CD4-positive, alpha-beta T cell treated with Interleukin-17A for 4 hours (primary cell): ENCODE measurements at regions not wholly inside any gene's neighbourhood (a gene's known extent, or its start where the extent isn't known, plus 50 kb on each side); places are given as distances from the start of the nearest gene placed in this dataset.
"Not testable (repeated sequence)": the region's sequence is repeated elsewhere in the genome, so short reads cannot be mapped to it uniquely, and the experiment has no call there.

Source experiments
- DNase-seq: peaks from one replicate; pipeline ENCODE4 v3.0.0-alpha.2; 2020; ENCODE audit warnings: mixed read lengths

- DNase-seq, result no peak
Observed at GRCh38 chr13:65470781-65471180, 1759.4 kb downstream of the PCDH9 start.

GRCh38 chr13:65468628-65469027, 1761.5 kb downstream of the PCDH9 start:
- DNase-seq, result no peak

GRCh38 chr13:65461590-65461989, 1768.5 kb downstream of the PCDH9 start:
- DNase-seq, result no peak

- DNase-seq, result no peak
Observed at GRCh38 chr13:65460136-65460535, 1770.0 kb downstream of the PCDH9 start.

- DNase-seq, result no peak
Observed at GRCh38 chr13:65456150-65456912, 1773.8 kb downstream of the PCDH9 start.

GRCh38 chr13:65454403-65454802, 1775.7 kb downstream of the PCDH9 start:
- DNase-seq, result no peak

- DNase-seq, result no peak
Observed at GRCh38 chr13:65453982-65454381, 1776.2 kb downstream of the PCDH9 start.

- DNase-seq, result no peak
Observed at GRCh38 chr13:65445340-65445739, 1784.8 kb downstream of the PCDH9 start.

GRCh38 chr13:65435590-65435989, 1794.5 kb downstream of the PCDH9 start:
- DNase-seq, result no peak

GRCh38 chr13:65417953-65418352, 1812.2 kb downstream of the PCDH9 start:
- no peak for DNase-seq

GRCh38 chr13:65416784-65417183, 1813.4 kb downstream of the PCDH9 start:
- DNase-seq, result no peak

GRCh38 chr13:65414187-65414586, 1815.9 kb downstream of the PCDH9 start:
- DNase-seq, result no peak

GRCh38 chr13:65411521-65411920, 1818.6 kb downstream of the PCDH9 start:
- DNase-seq, result no peak

GRCh38 chr13:65410791-65411190, 1819.3 kb downstream of the PCDH9 start:
- no peak for DNase-seq

GRCh38 chr13:65401315-65401714, 1828.8 kb downstream of the PCDH9 start:
- no peak for DNase-seq

GRCh38 chr13:65400702-65401101, 1829.4 kb downstream of the PCDH9 start:
- no peak for DNase-seq

GRCh38 chr13:65387743-65388347, 1842.3 kb downstream of the PCDH9 start:
- no peak for DNase-seq

GRCh38 chr13:65378943-65379519, 1851.1 kb downstream of the PCDH9 start:
- DNase-seq, result no peak

- no peak for DNase-seq
Observed at GRCh38 chr13:65378484-65378883, 1851.7 kb downstream of the PCDH9 start.

- DNase-seq, result no peak
Observed at GRCh38 chr13:65368832-65369231, 1861.3 kb downstream of the PCDH9 start.

GRCh38 chr13:65353951-65354350, 1876.2 kb downstream of the PCDH9 start:
- DNase-seq, result no peak

GRCh38 chr13:65353150-65353549, 1877.0 kb downstream of the PCDH9 start:
- DNase-seq, result not testable (repeated sequence)

GRCh38 chr13:65347420-65348030, 1882.6 kb downstream of the PCDH9 start:
- no peak for DNase-seq
